Sigmoid colon (tissue), 6 donors: ENCODE measurements at regions not wholly inside any gene's neighbourhood (a gene's known extent, or its start where the extent isn't known, plus 50 kb on each side); places are given as distances from the start of the nearest gene placed in this dataset.

Experiments used
- DNase-seq: peaks from one replicate; pipeline ENCODE4 v3.0.0-alpha.2; 2019
- H3K27ac ChIP-seq, 4 donors: fragments of 200-600 bp; sonication (generic); one replicate each; pipeline ENCODE4 v1.5.1; 2016 to 2019; ENCODE audit warnings: mild to moderate bottlenecking in 1 of 4
- H3K27me3 ChIP-seq, 3 donors: fragments of 200-600 bp; sonication (generic); one replicate each; pipeline ENCODE4 v1.5.1; 2019; ENCODE audit warnings: mild to moderate bottlenecking in 1 of 3
- H3K36me3 ChIP-seq, 4 donors: fragments of 200-600 bp; sonication (generic); one replicate each; pipeline ENCODE4 v1.5.1; 2016 to 2019
- H3K4me1 ChIP-seq, 4 donors: fragments of 200-600 bp; sonication (generic); one replicate each; pipeline ENCODE4 v1.5.1; 2017 to 2019
- H3K4me3 ChIP-seq, 4 donors: fragments of 200-600 bp; sonication (generic); one replicate each; pipeline ENCODE4 v1.5.1; 2017 to 2019; ENCODE audit warnings: mild to moderate bottlenecking in 2 of 4, moderate library complexity in 1 of 4
- H3K9me3 ChIP-seq, 4 donors: fragments of 200-600 bp in 3 of 4; sonication (generic) in 3 of 4; one replicate each; pipeline versions ENCODE4 v1.5.1 to v1.6.1; 2013 to 2019
- CTCF ChIP-seq, 4 experiments: fragments of 450-650 bp in 3 of 4; fragments of 200-600 bp in 1 of 4; IDR thresholded peaks; one replicate each; pipeline ENCODE4 v1.5.1; 2016 to 2019; ENCODE audit warnings: antibody characterized with exemption in 4 of 4, mild to moderate bottlenecking in 3 of 4, moderate library complexity in 2 of 4
- EP300 ChIP-seq, 4 donors: sonication (generic); formaldehyde crosslinking; IDR thresholded peaks; one replicate each; pipeline ENCODE4 v1.6.1; 2017; ENCODE audit warnings: antibody characterized with exemption in 4 of 4
- POLR2A ChIP-seq, 2 donors: fragments of 450-650 bp; IDR thresholded peaks; one replicate each; pipeline ENCODE4 v1.6.1; 2016; ENCODE audit warnings: antibody characterized with exemption in 2 of 2, mild to moderate bottlenecking in 2 of 2, moderate library complexity in 2 of 2
- POLR2AphosphoS5 ChIP-seq, 4 donors: sonication (generic); formaldehyde crosslinking; IDR thresholded peaks; one replicate each; pipeline ENCODE4 v1.6.1; 2017; ENCODE audit warnings: antibody characterized with exemption in 4 of 4
- WGBS, 2 donors: extraction: QIAGEN DNeasy Blood & Tissue Kit; methylation state at CpG; one replicate each; pipeline ENCODE4 v1.1.7; 2013; 5-methylcytosine and 5-hydroxymethylcytosine counted together
- intact Hi-C: fragments of 100-400 bp; cut with DNase I; formaldehyde crosslinking; loops from one replicate; pipeline ENCODE4 v1.15.1; 2023
- donor health status: healthy with polysubstance abuse.
- donor health status: healthy.

- H3K4me3 ChIP-seq, result no peak overlapping the region
- no peak overlapping the region for H3K27ac ChIP-seq
- no peaks in the 10 kb centered on the region for H3K9me3 ChIP-seq
- H3K4me1 ChIP-seq, result no peaks in the 10 kb centered on the region
- H3K36me3 ChIP-seq, result no peaks in the 10 kb centered on the region
- H3K27me3 ChIP-seq, result no peaks in the 10 kb centered on the region
- no peak for DNase-seq
- no peak for TF ChIP-seq POLR2AphosphoS5 (IDR thresholded peaks at IDR 0.05)
- no peak for TF ChIP-seq POLR2A (IDR thresholded peaks at IDR 0.05)
- TF ChIP-seq CTCF (IDR thresholded peaks at IDR 0.05), result no peak
- TF ChIP-seq EP300 (IDR thresholded peaks at IDR 0.05), result no peak
- intact Hi-C loops, result no loop called here
- WGBS, 2 donors, result 93 to 94% methylated on average over 1 of the region's 1 CpG
Observed at GRCh38 chr1:103905363-103905762, 155.7 kb downstream of the AMY1C start.

GRCh38 chr1:103911450-103911849 lies 161.8 kb downstream of the AMY1C start:
- H3K36me3 ChIP-seq, result no peaks in the 10 kb centered on the region
- intact Hi-C loops, result no loop called here
- no peak overlapping the region for H3K27ac ChIP-seq
- DNase-seq, result no peak
- no peaks in the 10 kb centered on the region for H3K4me1 ChIP-seq
- WGBS, 2 donors, result 79 to 86% methylated on average over 2 of the region's 2 CpGs
- H3K4me3 ChIP-seq, result no peak overlapping the region
- H3K27me3 ChIP-seq, result no peaks in the 10 kb centered on the region
- no peak for TF ChIP-seq POLR2A (IDR thresholded peaks at IDR 0.05)
- no peak for TF ChIP-seq EP300 (IDR thresholded peaks at IDR 0.05)
- no peak for TF ChIP-seq CTCF (IDR thresholded peaks at IDR 0.05)
- TF ChIP-seq POLR2AphosphoS5 (IDR thresholded peaks at IDR 0.05), result no peak
- no peaks in the 10 kb centered on the region for H3K9me3 ChIP-seq

- H3K36me3 ChIP-seq, result no peaks in the 10 kb centered on the region
- no peaks in the 10 kb centered on the region for H3K4me1 ChIP-seq
- intact Hi-C loops, result no loop called here
- no peak overlapping the region for H3K27ac ChIP-seq
- H3K4me3 ChIP-seq, result no peak overlapping the region
- 34 to 42% methylated on average over 2 of the region's 2 CpGs for WGBS, 2 donors
- TF ChIP-seq CTCF (IDR thresholded peaks at IDR 0.05) (no peak), POLR2A (IDR thresholded peaks at IDR 0.05) (no peak), EP300 (IDR thresholded peaks at IDR 0.05) (no peak), POLR2AphosphoS5 (IDR thresholded peaks at IDR 0.05) (no peak)
- no peak for DNase-seq
- peaks cover 0 to 4% (median 0%) of the 10 kb centered on the region in 4 donors for H3K9me3 ChIP-seq
- no peaks in the 10 kb centered on the region for H3K27me3 ChIP-seq
Observed at GRCh38 chr1:103917795-103918194, 168.1 kb downstream of the AMY1C start.

GRCh38 chr1:103931891-103932290 lies 182.2 kb downstream of the AMY1C start:
- H3K4me1 ChIP-seq, result no peaks in the 10 kb centered on the region
- TF ChIP-seq EP300 (IDR thresholded peaks at IDR 0.05), result no peak
- H3K27me3 ChIP-seq, result no peaks in the 10 kb centered on the region
- H3K4me3 ChIP-seq, result no peak overlapping the region
- H3K9me3 ChIP-seq, result no peaks in the 10 kb centered on the region
- no peak overlapping the region for H3K27ac ChIP-seq
- intact Hi-C loops, result no loop called here
- 68 to 85% methylated on average over 1 of the region's 1 CpG for WGBS, 2 donors
- no peaks in the 10 kb centered on the region for H3K36me3 ChIP-seq
- DNase-seq, result no peak

- Histone ChIP-seq H3K27ac (no peak overlapping the region), H3K4me3 (no peak overlapping the region), H3K36me3 (no peaks in the 10 kb centered on the region), H3K9me3 (no peaks in the 10 kb centered on the region), H3K4me1 (no peaks in the 10 kb centered on the region), H3K27me3 (no peaks in the 10 kb centered on the region)
- no peak for DNase-seq
- no peak for TF ChIP-seq EP300 (IDR thresholded peaks at IDR 0.05)
- no peak for TF ChIP-seq POLR2A (IDR thresholded peaks at IDR 0.05)
- TF ChIP-seq CTCF (IDR thresholded peaks at IDR 0.05), result no peak
- TF ChIP-seq POLR2AphosphoS5 (IDR thresholded peaks at IDR 0.05), result no peak
- WGBS, 2 donors, result 75 to 80% methylated on average over 4 of the region's 4 CpGs
- intact Hi-C loops, result no loop called here
Observed at GRCh38 chr1:103937763-103938357, 188.2 kb downstream of the AMY1C start.
